Neural cell (in vitro differentiated cells): ENCODE measurements at regions not wholly inside any gene's neighbourhood (a gene's known extent, or its start where the extent isn't known, plus 50 kb on each side); places are given as distances from the start of the nearest gene placed in this dataset.

Source experiments
- H2AFZ ChIP-seq: fragments of 200-600, 300-800 bp; sonication (generic), shearing (Covaris generic); 2 replicates; pipeline ENCODE4 v1.6.0; 2014; ENCODE audit warnings: low read depth, mild to moderate bottlenecking, antibody characterized with exemption, low read length, moderate library complexity
- H3F3A ChIP-seq: fragments of 200-600 bp; shearing (Covaris generic); 2 replicates; pipeline ENCODE4 v1.6.1; 2016; ENCODE audit warnings: mild to moderate bottlenecking, moderate library complexity, mixed read lengths, antibody characterized with exemption, low read length; ENCODE audit not compliant: insufficient read depth, poor library complexity, severe bottlenecking
- H3K27ac ChIP-seq: fragments of 200-600, 300-800 bp; sonication (generic), shearing (Covaris generic); 2 replicates; pipeline ENCODE4 v1.5.1; 2014; ENCODE audit warnings: mild to moderate bottlenecking, low read length, moderate library complexity
- H3K27me3 ChIP-seq: fragments of 300-800, 200-600 bp; sonication (generic), shearing (Covaris generic); 2 replicates; pipeline ENCODE4 v1.6.0; 2014; ENCODE audit warnings: mild to moderate bottlenecking, low read depth, low read length, moderate library complexity; ENCODE audit not compliant: insufficient read depth
- H3K36me3 ChIP-seq: fragments of 300-800, 200-600 bp; sonication (generic), shearing (Covaris generic); 2 replicates; pipeline ENCODE4 v1.5.1; 2014; ENCODE audit warnings: mild to moderate bottlenecking, antibody characterized with exemption, low read length, moderate library complexity; ENCODE audit not compliant: insufficient read depth
- H3K4me2 ChIP-seq: fragments of 300-800, 200-600 bp; sonication (generic), shearing (Covaris generic); 2 replicates; pipeline ENCODE4 v1.6.0; 2014; ENCODE audit warnings: mild to moderate bottlenecking, low read length
- H3K4me3 ChIP-seq: fragments of 300-800, 200-600 bp; sonication (generic), shearing (Covaris generic); 2 replicates; pipeline ENCODE4 v1.5.1; 2014; ENCODE audit warnings: mild to moderate bottlenecking, low read length, moderate library complexity
- H3K79me2 ChIP-seq: fragments of 200-600 bp; shearing (Covaris generic); replicated peaks from 2 replicates; pipeline ENCODE4 v1.6.0; 2014; ENCODE audit warnings: mild to moderate bottlenecking, low read length, moderate library complexity; ENCODE audit not compliant: insufficient read depth
- H3K9ac ChIP-seq: fragments of 300-800, 200-600 bp; sonication (generic), shearing (Covaris generic); 2 replicates; pipeline ENCODE4 v1.6.1; 2016; ENCODE audit warnings: mild to moderate bottlenecking, low read length, mixed read lengths
- H3K9me2 ChIP-seq: fragments of 200-600 bp; shearing (Covaris generic); 2 replicates; pipeline ENCODE4 v1.6.1; 2016; ENCODE audit warnings: mild to moderate bottlenecking, low read length, mixed read lengths; ENCODE audit not compliant: insufficient read depth
- H3K9me3 ChIP-seq: fragments of 200-600, 300-800 bp; sonication (generic), shearing (Covaris generic); 2 replicates; pipeline ENCODE4 v1.6.1; 2016; ENCODE audit warnings: mild to moderate bottlenecking, mixed run types, low read length, moderate library complexity, mixed read lengths
- H4K20me1 ChIP-seq: fragments of 200-600 bp; shearing (Covaris generic); 2 replicates; pipeline ENCODE4 v1.6.1; 2016; ENCODE audit warnings: mild to moderate bottlenecking, mixed run types; ENCODE audit not compliant: insufficient read depth
- EP300 ChIP-seq: fragments of 450-650 bp; conservative IDR thresholded peaks from 2 replicates; pipeline ENCODE4 v1.6.1; 2014; ENCODE audit warnings: antibody characterized with exemption, mild to moderate bottlenecking, moderate library complexity; ENCODE audit not compliant: poor library complexity, severe bottlenecking
- EZH2 ChIP-seq: fragments of 200-600, 300-800 bp; shearing (Covaris generic), sonication (generic); IDR thresholded peaks from 2 replicates; pipeline ENCODE4 v1.6.1; 2014; ENCODE audit warnings: antibody characterized with exemption, low read length, borderline replicate concordance, mild to moderate bottlenecking; ENCODE audit not compliant: insufficient read depth, poor library complexity, severe bottlenecking
- MXI1 ChIP-seq: fragments of 450-650 bp; conservative IDR thresholded peaks from 2 replicates; pipeline ENCODE4 v1.6.1; 2014; ENCODE audit warnings: antibody characterized with exemption, mild to moderate bottlenecking; ENCODE audit not compliant: poor library complexity, severe bottlenecking
- POLR2AphosphoS5 ChIP-seq: IDR thresholded peaks from 2 replicates; pipeline ENCODE4 v1.6.1; 2012
- RAD21 ChIP-seq: fragments of 450-650 bp; conservative IDR thresholded peaks from 2 replicates; pipeline ENCODE4 v1.6.1; 2014; ENCODE audit warnings: antibody characterized with exemption, mild to moderate bottlenecking, moderate library complexity
- SMC3 ChIP-seq: fragments of 450-650 bp; conservative IDR thresholded peaks from 2 replicates; pipeline ENCODE4 v1.6.1; 2014; ENCODE audit warnings: antibody characterized with exemption, mild to moderate bottlenecking, moderate library complexity; ENCODE audit not compliant: poor library complexity
- TAF1 ChIP-seq: IDR thresholded peaks from 2 replicates; pipeline ENCODE4 v1.6.1; 2012; ENCODE audit warnings: low read depth
- TF ChIP-seq, protein P1 (sequence below): fragments of 450-650 bp; IDR thresholded peaks from 2 replicates; pipeline ENCODE4 v1.5.1; 2014; ENCODE audit warnings: antibody characterized with exemption, mild to moderate bottlenecking, moderate library complexity; ENCODE audit not compliant: poor library complexity, severe bottlenecking
- TF ChIP-seq, protein P2 (sequence below): IDR thresholded peaks from 2 replicates; pipeline ENCODE4 v1.6.1; 2012; ENCODE audit warnings: borderline replicate concordance

DNA sequence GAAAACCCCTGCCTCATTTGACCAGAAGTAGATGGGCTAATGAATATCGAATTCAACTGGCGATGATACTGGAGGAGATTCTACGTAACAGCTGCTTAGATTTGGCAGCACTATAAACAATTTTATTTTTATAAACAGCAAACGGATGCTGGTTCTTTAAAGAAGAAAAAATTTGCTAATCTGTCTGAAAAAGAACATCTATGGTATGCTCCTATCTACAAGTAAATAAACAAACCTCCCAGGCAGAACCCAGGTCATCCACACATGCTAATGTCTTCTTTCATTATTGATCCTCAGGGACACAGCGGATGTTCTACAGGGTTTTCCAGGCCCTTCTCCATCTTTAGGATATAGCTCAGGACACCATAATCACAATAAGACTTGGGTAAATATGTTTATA is 291.3 kb downstream of the ALDH8A1 start:
- no peaks in the 10 kb centered on the region for H4K20me1 ChIP-seq
- H3K4me2 ChIP-seq, result no peak overlapping the region
- H3K9me2 ChIP-seq, result no peaks in the 10 kb centered on the region
- TF ChIP-seq, protein P1, sequence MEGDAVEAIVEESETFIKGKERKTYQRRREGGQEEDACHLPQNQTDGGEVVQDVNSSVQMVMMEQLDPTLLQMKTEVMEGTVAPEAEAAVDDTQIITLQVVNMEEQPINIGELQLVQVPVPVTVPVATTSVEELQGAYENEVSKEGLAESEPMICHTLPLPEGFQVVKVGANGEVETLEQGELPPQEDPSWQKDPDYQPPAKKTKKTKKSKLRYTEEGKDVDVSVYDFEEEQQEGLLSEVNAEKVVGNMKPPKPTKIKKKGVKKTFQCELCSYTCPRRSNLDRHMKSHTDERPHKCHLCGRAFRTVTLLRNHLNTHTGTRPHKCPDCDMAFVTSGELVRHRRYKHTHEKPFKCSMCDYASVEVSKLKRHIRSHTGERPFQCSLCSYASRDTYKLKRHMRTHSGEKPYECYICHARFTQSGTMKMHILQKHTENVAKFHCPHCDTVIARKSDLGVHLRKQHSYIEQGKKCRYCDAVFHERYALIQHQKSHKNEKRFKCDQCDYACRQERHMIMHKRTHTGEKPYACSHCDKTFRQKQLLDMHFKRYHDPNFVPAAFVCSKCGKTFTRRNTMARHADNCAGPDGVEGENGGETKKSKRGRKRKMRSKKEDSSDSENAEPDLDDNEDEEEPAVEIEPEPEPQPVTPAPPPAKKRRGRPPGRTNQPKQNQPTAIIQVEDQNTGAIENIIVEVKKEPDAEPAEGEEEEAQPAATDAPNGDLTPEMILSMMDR, result no peak
- no peak for TF ChIP-seq EZH2
- no peak for TF ChIP-seq SMC3
- no peak for TF ChIP-seq POLR2AphosphoS5
- no peak for TF ChIP-seq EP300
- TF ChIP-seq, protein P2, sequence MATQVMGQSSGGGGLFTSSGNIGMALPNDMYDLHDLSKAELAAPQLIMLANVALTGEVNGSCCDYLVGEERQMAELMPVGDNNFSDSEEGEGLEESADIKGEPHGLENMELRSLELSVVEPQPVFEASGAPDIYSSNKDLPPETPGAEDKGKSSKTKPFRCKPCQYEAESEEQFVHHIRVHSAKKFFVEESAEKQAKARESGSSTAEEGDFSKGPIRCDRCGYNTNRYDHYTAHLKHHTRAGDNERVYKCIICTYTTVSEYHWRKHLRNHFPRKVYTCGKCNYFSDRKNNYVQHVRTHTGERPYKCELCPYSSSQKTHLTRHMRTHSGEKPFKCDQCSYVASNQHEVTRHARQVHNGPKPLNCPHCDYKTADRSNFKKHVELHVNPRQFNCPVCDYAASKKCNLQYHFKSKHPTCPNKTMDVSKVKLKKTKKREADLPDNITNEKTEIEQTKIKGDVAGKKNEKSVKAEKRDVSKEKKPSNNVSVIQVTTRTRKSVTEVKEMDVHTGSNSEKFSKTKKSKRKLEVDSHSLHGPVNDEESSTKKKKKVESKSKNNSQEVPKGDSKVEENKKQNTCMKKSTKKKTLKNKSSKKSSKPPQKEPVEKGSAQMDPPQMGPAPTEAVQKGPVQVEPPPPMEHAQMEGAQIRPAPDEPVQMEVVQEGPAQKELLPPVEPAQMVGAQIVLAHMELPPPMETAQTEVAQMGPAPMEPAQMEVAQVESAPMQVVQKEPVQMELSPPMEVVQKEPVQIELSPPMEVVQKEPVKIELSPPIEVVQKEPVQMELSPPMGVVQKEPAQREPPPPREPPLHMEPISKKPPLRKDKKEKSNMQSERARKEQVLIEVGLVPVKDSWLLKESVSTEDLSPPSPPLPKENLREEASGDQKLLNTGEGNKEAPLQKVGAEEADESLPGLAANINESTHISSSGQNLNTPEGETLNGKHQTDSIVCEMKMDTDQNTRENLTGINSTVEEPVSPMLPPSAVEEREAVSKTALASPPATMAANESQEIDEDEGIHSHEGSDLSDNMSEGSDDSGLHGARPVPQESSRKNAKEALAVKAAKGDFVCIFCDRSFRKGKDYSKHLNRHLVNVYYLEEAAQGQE, result no peak
- TF ChIP-seq TAF1, result no peak
- no peak for TF ChIP-seq RAD21
- TF ChIP-seq MXI1, result no peak
- no peaks in the 10 kb centered on the region for H3F3A ChIP-seq
- no peaks in the 10 kb centered on the region for H3K9me3 ChIP-seq
- no peak overlapping the region for H3K9ac ChIP-seq
- no peaks in the 10 kb centered on the region for H3K36me3 ChIP-seq
- no peaks in the 10 kb centered on the region for H3K27me3 ChIP-seq
- no peak overlapping the region for H3K27ac ChIP-seq
- H2AFZ ChIP-seq, result no peak overlapping the region
- no peak overlapping the region for H3K4me3 ChIP-seq
- H3K79me2 ChIP-seq, result no peaks in the 10 kb centered on the region

DNA sequence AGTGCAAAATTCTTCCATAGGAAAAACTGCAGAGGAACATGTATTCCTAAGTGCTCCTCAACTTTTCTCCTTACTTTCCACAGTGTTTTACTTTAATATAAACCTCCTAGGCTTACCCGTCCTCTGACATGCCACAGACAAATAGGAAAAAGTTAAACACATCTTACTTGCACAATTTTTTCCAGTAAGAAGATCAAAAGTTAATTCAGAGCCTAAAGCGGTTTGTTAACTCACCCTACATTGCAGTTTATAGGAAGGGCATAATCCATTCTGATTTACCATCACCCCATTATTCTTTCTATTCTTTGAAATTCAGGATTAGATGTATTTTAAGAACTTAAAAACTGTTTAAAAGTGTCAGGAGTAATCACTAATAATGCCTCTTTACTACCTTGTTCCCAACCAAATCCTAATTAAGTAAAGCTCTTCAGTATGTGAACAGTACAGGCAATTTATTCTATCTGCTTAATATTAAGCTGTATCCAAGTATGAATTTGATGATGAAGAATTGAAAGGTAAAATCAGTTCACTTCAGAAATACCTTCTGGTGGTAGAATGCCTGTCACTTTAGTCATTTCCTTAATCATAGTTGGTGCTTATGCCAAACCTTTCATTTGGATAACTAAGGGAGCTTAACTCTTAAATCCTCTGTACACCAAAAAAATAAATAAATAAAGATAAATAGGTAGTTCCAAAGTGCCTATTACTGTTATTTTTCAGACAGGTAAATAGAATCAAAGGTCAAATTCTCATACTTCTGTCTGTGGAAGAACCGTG is 292.0 kb downstream of the ALDH8A1 start:
- no peaks in the 10 kb centered on the region for H3F3A ChIP-seq
- no peak overlapping the region for H2AFZ ChIP-seq
- no peaks in the 10 kb centered on the region for H3K36me3 ChIP-seq
- no peaks in the 10 kb centered on the region for H3K79me2 ChIP-seq
- no peaks in the 10 kb centered on the region for H3K27me3 ChIP-seq
- H3K9me2 ChIP-seq, result no peaks in the 10 kb centered on the region
- TF ChIP-seq, protein P2, result no peak
- no peak for TF ChIP-seq RAD21
- TF ChIP-seq EZH2, result no peak
- no peak for TF ChIP-seq EP300
- TF ChIP-seq, protein P1, result no peak
- TF ChIP-seq MXI1, result no peak
- TF ChIP-seq SMC3, result no peak
- no peak for TF ChIP-seq POLR2AphosphoS5
- TF ChIP-seq TAF1, result no peak
- H3K4me3 ChIP-seq, result no peak overlapping the region
- no peaks in the 10 kb centered on the region for H4K20me1 ChIP-seq
- H3K27ac ChIP-seq, result no peak overlapping the region
- H3K4me2 ChIP-seq, result no peak overlapping the region
- no peak overlapping the region for H3K9ac ChIP-seq
- no peaks in the 10 kb centered on the region for H3K9me3 ChIP-seq
